T-helper 1 cell treated with Interleukin-12 subunit alpha and Interleukin-12 subunit beta and Interleukin-4 antibody, amounts not matched to agents 30 μg/mL and 1 μg/mL, for 36 hours (primary cell): ENCODE measurements at regions not wholly inside any gene's neighbourhood (a gene's known extent, or its start where the extent isn't known, plus 50 kb on each side); places are given as distances from the start of the nearest gene placed in this dataset.

ENCODE experiments used
- H3K27ac Mint-ChIP-seq: one replicate; pipeline ENCODE4 v1.8.0; 2021; ENCODE audit warnings: mild to moderate bottlenecking, mixed read lengths
- H3K27me3 Mint-ChIP-seq: one replicate; pipeline ENCODE4 v1.8.0; 2021; ENCODE audit warnings: low read depth, mixed read lengths
- H3K36me3 Mint-ChIP-seq: one replicate; pipeline ENCODE4 v1.8.0; 2021; ENCODE audit warnings: low read depth, mixed read lengths
- H3K4me1 Mint-ChIP-seq: one replicate; pipeline ENCODE4 v1.8.0; 2021; ENCODE audit warnings: low read depth, mixed read lengths
- H3K4me3 Mint-ChIP-seq: one replicate; pipeline ENCODE4 v1.8.0; 2021; ENCODE audit warnings: mild to moderate bottlenecking, moderate library complexity, mixed read lengths
- H3K9me3 Mint-ChIP-seq: one replicate; pipeline ENCODE4 v1.8.0; 2021; ENCODE audit warnings: mixed read lengths

- no peak overlapping the region for H3K27ac Mint-ChIP-seq
- H3K9me3 Mint-ChIP-seq = no peaks in the 10 kb centered on the region
- no peak overlapping the region for H3K4me3 Mint-ChIP-seq
- no peaks in the 10 kb centered on the region for H3K4me1 Mint-ChIP-seq
- no peaks in the 10 kb centered on the region for H3K36me3 Mint-ChIP-seq
- H3K27me3 Mint-ChIP-seq = no peaks in the 10 kb centered on the region
Observed at GRCh38 chr20:60256811-60257210, 298.6 kb downstream of the CDH26 start.

DNA sequence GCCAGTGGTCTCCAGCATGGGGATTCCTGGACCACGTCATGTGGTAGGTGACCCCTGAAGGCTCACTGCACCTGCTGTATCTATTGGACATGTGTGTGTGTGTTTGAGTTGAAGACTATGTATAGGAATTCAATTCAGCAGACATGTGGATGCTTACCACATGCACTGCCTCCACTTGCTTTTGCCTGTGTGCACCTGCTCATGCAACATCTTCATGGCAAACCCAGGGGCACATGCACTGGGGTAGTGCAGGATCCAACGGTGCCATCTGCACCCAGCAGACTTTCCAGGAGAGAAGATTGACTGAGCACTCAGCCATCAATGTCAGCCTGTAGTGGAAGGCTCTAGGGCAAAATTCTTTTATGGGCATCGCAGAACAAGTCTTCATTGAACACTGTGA, 299.4 kb downstream of the CDH26 start:
- Mint-ChIP-seq H3K9me3 (no peaks in the 10 kb centered on the region), H3K4me1 (no peaks in the 10 kb centered on the region), H3K36me3 (no peaks in the 10 kb centered on the region), H3K27me3 (no peaks in the 10 kb centered on the region), H3K4me3 (no peak overlapping the region), H3K27ac (no peak overlapping the region)

DNA sequence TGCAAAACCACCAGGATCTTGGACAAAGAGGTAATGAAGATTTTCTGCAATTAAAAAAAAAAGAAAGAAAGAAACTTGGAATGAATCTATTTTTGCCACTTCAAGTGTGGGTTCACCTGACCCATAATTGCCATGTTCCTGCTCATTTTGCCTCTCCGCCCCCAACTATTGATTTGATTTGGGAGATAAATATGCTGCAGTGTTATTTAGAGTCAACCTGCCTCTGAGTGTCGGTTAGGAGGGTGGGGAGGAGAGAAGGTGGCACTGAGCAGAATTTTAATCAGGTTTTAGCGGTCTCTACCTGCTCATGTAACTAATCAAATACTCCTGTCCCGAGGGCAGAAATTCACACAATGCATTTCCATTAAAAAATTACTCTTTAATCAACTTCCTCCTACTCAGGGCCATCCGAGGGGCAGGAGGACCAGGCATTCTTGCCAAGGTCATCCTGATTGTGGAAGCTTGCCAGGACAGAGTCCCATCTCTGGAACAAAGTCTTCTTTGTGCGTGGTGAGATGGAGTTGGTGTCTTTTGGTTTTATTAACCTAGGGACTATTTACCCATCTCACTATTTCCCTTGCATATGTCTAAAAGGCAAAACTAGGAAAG, 300.1 kb downstream of the CDH26 start:
- no peaks in the 10 kb centered on the region for H3K9me3 Mint-ChIP-seq
- H3K4me3 Mint-ChIP-seq = no peak overlapping the region
- no peaks in the 10 kb centered on the region for H3K36me3 Mint-ChIP-seq
- no peaks in the 10 kb centered on the region for H3K4me1 Mint-ChIP-seq
- no peak overlapping the region for H3K27ac Mint-ChIP-seq
- H3K27me3 Mint-ChIP-seq = no peaks in the 10 kb centered on the region

DNA sequence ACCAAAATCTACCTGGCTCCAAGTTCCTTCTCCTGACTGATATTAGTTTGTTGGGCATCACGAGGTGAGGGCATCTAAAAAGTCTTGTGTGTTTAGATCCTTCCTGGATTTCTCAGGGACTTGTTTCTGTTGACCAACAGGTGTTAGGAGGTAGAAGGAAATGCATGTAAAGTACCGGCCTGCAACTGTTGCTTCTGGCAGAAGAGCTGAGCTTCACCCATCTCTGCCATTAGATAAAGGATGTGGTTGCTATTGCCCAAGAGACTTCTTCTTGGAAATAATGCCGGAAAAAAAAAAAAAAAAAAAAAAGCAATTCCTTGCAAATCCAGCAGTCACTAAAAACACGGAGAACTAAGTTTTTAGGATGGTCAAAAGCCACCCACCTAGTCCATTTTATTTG, 303.1 kb downstream of the CDH26 start:
- no peak overlapping the region for H3K27ac Mint-ChIP-seq
- no peak overlapping the region for H3K4me3 Mint-ChIP-seq
- H3K4me1 Mint-ChIP-seq = peaks cover 2% of the 10 kb centered on the region
- no peaks in the 10 kb centered on the region for H3K27me3 Mint-ChIP-seq
- no peaks in the 10 kb centered on the region for H3K9me3 Mint-ChIP-seq
- no peaks in the 10 kb centered on the region for H3K36me3 Mint-ChIP-seq

GRCh38 chr20:60262967-60263603, 304.9 kb downstream of the CDH26 start:
- Mint-ChIP-seq H3K4me1 (peaks cover 2% of the 10 kb centered on the region), H3K27me3 (no peaks in the 10 kb centered on the region), H3K9me3 (no peaks in the 10 kb centered on the region), H3K36me3 (no peaks in the 10 kb centered on the region), H3K27ac (no peak overlapping the region), H3K4me3 (no peak overlapping the region)

DNA sequence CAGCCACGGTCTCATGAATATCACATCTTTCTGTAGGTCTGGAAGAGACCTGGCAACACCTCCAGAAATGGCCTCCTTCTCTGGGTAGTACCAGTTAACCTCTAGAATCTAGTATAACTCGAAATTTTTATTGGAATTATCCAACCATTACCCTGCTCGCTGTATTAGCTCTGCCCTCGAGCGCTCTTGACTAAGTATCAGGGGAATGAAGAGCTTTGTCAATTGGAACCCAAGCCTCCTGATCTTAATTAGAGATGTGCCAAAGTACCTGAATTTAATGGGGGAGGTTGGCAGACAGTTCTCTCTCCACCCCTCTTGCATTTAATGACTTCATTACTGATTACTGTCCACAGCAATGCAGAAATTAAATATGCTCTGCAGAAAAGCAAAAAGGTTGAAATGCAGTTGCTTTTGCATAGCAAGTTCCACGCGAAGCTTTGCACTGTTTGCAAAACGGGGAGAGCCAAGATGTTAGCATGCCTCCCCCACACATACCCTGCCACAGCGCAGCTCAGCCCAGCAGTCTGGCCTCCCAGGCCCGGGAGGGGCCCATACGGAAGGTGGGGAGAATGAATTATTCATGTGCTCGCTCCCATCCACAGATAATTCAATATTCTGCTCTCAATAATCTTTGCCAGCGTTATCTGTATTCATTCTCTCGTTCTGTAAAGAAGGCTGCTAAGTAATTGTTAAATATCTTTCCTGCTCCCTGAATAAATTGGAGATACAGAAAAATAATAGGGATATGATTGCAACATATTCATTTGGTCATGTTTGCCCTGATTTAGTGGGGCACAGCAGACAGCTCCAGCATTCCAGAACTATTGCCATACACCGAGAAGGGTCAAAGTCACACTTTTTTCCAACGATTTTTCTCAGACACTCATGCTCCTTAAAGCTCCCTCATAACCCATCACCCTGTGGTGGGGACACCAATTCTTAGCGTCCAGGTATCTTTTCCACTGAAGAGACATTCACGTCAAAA, 305.8 kb downstream of the CDH26 start:
- H3K27ac Mint-ChIP-seq = no peak overlapping the region

DNA sequence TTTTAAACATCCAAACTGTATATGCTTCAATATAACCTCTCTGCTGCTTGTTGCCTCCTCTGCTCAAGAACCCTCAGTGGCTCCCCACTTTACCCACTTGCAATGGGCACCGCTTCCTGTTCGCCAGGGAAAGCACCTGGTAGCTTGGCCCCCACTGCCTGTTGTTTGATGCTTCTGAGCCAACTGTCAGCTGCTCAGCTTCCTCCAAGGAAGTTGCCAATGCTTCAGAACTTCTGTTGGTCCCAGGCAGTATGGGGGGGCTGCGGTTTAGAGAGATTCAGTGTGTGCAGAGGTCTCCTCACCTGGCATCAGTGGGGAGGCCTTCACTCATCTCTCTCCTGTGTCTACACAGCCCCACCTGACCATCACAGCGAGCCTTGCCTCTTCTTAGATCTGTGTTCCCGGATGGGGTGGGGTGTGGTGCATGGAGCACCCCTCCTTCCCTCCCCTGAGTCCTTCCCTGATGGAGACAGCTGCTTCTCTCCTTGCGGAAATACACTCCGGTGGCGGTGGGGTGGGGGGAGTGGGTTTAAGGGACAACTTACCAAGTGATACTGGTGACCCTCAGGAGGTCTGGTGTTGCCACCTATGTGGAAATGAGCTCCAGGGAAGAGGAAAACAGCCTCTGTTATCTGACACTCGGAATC, 308.1 kb downstream of the CDH26 start:
- Mint-ChIP-seq H3K27ac (no peak overlapping the region), H3K9me3 (no peaks in the 10 kb centered on the region), H3K4me1 (peaks cover 2% of the 10 kb centered on the region), H3K27me3 (no peaks in the 10 kb centered on the region), H3K36me3 (no peaks in the 10 kb centered on the region), H3K4me3 (no peak overlapping the region)

More for the DNA sequence above, 305.8 kb downstream of the CDH26 start:
- Mint-ChIP-seq H3K36me3 (no peaks in the 10 kb centered on the region), H3K4me1 (peaks cover 2% of the 10 kb centered on the region), H3K9me3 (no peaks in the 10 kb centered on the region), H3K27me3 (no peaks in the 10 kb centered on the region), H3K4me3 (no peak overlapping the region)

GRCh38 chr20:60268491-60268890, 310.3 kb downstream of the CDH26 start:
- Mint-ChIP-seq H3K4me1 (peaks cover 2% of the 10 kb centered on the region), H3K4me3 (no peak overlapping the region), H3K27me3 (peaks cover 5% of the 10 kb centered on the region), H3K27ac (no peak overlapping the region), H3K9me3 (no peaks in the 10 kb centered on the region), H3K36me3 (no peaks in the 10 kb centered on the region)

DNA sequence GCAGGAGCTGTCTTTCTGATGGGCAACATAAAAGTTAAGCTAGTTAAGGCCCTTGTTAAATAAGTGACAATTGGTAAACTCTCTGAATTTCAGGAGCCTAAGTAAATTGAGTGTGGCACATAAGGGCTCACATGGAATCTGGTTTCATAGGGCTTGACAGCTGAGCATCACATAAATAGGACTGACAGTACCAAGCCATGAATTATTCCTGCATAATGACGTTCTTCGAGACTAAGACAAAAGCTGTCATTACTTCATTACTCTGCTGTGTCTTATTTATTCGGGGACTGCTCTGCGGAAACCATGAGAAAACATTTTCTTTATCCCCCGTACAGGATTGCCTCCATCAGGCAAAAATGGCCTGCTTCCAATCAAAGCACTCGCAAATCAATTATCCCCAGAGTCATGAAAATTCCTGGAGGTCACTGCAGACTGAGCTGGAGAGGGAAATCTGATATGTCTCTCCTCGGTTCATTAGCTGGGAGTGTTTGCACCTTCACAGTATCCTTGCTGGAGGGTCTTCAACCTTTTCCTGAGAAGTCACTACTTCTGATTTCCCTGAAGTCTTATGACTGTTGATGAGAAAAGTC, 311.4 kb downstream of the CDH26 start:
- Mint-ChIP-seq H3K4me3 (no peak overlapping the region), H3K27ac (no peak overlapping the region), H3K27me3 (peaks cover 5% of the 10 kb centered on the region), H3K4me1 (peaks cover 2% of the 10 kb centered on the region), H3K36me3 (no peaks in the 10 kb centered on the region), H3K9me3 (no peaks in the 10 kb centered on the region)

DNA sequence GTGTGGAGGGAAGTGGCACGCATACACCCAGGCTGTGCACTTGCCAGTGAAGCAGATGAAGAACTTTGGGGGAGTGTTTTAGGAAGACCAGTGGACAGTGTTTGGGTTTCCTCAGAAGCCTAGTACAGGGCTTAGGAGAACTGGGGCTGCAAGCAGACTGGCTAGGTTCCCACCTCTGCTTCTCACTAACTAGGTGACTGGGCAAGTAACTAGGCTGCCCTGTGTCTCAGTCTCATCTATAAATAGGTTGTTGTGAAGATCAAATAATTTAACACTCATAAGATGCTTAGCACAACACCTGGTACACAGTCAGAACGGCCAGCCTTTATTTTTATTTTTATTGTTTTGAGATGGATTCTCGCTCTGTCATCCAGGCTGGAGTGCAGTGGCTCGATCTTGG, 312.1 kb downstream of the CDH26 start:
- Mint-ChIP-seq H3K36me3 (no peaks in the 10 kb centered on the region), H3K27ac (no peak overlapping the region), H3K9me3 (no peaks in the 10 kb centered on the region), H3K4me1 (peaks cover 2% of the 10 kb centered on the region), H3K27me3 (peaks cover 5% of the 10 kb centered on the region), H3K4me3 (no peak overlapping the region)

GRCh38 chr20:60271597-60271996, 313.4 kb downstream of the CDH26 start:
- Mint-ChIP-seq H3K27me3 (peaks cover 5% of the 10 kb centered on the region), H3K36me3 (no peaks in the 10 kb centered on the region), H3K4me1 (no peaks in the 10 kb centered on the region), H3K9me3 (no peaks in the 10 kb centered on the region), H3K4me3 (no peak overlapping the region), H3K27ac (no peak overlapping the region)

DNA sequence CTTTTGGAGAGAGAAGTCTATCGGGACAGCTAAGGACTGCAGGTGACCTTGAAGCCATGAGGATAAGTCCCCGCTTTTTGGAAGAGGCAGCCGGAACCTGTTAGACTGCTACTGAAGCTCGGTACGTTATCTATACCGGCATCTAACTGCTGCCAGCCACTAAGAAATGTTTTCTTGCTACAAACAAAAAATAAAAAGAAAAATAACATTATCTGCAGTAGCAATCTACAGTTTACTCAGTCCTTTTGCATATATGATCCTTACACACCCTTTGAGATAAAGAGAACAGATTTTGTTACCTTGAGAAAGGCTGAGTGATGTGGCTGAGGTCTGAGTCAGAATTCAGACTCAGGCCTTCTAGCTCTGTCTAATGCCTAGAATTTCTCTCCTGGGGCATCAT, 314.6 kb downstream of the CDH26 start:
- H3K4me1 Mint-ChIP-seq = no peaks in the 10 kb centered on the region
- H3K4me3 Mint-ChIP-seq = no peak overlapping the region
- H3K9me3 Mint-ChIP-seq = no peaks in the 10 kb centered on the region
- peaks cover 5% of the 10 kb centered on the region for H3K27me3 Mint-ChIP-seq
- no peak overlapping the region for H3K27ac Mint-ChIP-seq
- no peaks in the 10 kb centered on the region for H3K36me3 Mint-ChIP-seq

DNA sequence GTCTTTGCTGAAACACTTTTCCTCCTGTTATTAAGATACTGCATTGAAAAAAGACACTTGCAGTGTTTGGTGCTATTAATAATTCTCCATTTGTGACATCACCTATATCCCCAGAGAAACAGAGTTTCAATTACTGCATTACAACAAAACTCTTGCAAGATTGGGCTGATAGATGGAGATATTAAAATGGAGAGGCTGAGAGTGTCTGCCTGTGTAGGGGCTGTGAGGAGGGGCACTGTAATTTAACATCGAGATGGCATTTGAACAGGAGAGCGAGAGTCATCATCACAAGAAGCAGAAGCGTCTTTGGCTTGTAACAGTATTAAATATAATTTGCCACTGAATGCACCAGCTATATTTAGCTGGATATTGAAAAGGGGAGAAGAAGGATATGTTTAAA, 316.5 kb downstream of the CDH26 start:
- Mint-ChIP-seq H3K36me3 (no peaks in the 10 kb centered on the region), H3K27ac (no peak overlapping the region), H3K4me1 (no peaks in the 10 kb centered on the region), H3K27me3 (peaks cover 5% of the 10 kb centered on the region), H3K4me3 (no peak overlapping the region), H3K9me3 (no peaks in the 10 kb centered on the region)

- no peaks in the 10 kb centered on the region for H3K4me1 Mint-ChIP-seq
- H3K36me3 Mint-ChIP-seq = no peaks in the 10 kb centered on the region
- no peak overlapping the region for H3K4me3 Mint-ChIP-seq
- no peaks in the 10 kb centered on the region for H3K27me3 Mint-ChIP-seq
- peaks cover 16% of the 10 kb centered on the region for H3K9me3 Mint-ChIP-seq
- no peak overlapping the region for H3K27ac Mint-ChIP-seq
Observed at GRCh38 chr20:60281295-60281694, 323.1 kb downstream of the CDH26 start.
